ENCODE measurements at regions not wholly inside any gene's neighbourhood (a gene's known extent, or its start where the extent isn't known, plus 50 kb on each side); places are given as distances from the start of the nearest gene placed in this dataset.

DNA sequence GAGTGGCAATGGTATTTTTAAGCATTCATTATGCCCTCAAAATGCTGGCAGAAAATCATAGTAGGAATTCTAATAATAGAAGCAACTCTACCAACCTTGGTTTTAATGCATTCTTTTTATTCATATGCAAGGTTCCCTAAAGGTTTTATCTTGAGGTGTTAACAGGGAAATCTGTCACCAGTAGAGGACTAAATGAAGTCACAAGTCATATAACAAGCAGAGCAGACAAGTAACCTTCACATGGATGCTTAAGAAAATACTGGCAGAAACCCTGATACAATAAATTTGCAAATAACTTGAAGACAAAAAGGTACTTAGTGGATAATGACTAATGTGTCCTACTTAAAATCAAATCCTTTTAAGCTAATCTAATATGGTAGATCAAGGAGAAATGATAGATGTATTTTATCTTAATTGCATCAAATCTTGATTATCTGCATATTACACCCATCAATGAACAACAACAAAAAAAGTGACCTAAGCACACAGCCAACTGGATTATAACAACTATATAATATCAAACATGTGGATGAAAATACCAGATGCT is 73.3 kb downstream of the RFC3 start:
- TF ChIP-seq GATA3 (IDR thresholded peaks at IDR 0.05; ENCODE audit: low read depth, low read length) (no peak), GATA2 (IDR thresholded peaks at IDR 0.05; ENCODE audit: low read depth, low read length) (no peak)

DNA sequence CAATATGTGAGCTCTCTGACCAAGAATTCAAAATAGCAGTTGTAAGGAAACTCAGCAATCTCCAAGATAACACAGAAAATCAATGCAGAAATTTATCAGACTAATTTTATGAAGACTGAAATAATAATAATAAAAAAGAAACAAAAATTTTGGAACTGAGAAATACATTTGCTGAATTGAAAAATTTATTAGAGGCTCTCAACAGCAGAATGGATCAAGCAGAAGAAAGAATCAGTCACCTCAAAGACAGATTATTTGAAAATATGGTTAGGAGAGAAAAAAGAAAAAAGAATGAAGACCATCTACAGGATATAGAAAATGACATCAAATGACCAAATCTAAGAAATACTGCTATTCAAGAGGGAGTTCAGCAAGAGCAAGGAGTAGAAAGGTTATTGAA is 75.6 kb downstream of the RFC3 start:
- no peak for TF ChIP-seq GATA2 (IDR thresholded peaks at IDR 0.05; ENCODE audit: low read depth, low read length)
- no peak for TF ChIP-seq GATA3 (IDR thresholded peaks at IDR 0.05; ENCODE audit: low read depth, low read length)

GRCh38 chr13:33904431-33904830 is 86.5 kb downstream of the RFC3 start:
- TF ChIP-seq GATA2 (IDR thresholded peaks at IDR 0.05; ENCODE audit: low read depth, low read length) (no peak), GATA3 (IDR thresholded peaks at IDR 0.05; ENCODE audit: low read depth, low read length) (no peak)

DNA sequence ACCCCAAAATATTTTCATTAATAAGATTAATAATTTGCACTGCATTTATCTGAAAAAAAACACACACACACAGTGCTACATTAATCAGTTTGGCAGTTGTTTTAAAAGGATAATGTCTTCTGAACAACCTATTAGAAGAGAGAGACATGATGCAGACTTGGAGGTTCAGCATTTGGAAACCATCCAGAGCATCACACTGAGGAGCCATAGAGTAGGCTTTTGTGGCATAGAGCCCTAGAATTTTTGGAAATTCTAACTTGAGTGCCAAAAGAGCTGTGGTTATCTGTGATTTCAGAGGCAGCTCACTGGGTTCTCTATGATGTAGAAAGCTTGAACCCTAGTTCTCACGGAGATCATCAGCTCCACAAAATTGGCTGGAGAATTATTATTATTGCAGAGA is 90.2 kb downstream of the RFC3 start:
- TF ChIP-seq GATA3 (IDR thresholded peaks at IDR 0.05; ENCODE audit: low read depth, low read length) (no peak), GATA2 (IDR thresholded peaks at IDR 0.05; ENCODE audit: low read depth, low read length) (no peak)

DNA sequence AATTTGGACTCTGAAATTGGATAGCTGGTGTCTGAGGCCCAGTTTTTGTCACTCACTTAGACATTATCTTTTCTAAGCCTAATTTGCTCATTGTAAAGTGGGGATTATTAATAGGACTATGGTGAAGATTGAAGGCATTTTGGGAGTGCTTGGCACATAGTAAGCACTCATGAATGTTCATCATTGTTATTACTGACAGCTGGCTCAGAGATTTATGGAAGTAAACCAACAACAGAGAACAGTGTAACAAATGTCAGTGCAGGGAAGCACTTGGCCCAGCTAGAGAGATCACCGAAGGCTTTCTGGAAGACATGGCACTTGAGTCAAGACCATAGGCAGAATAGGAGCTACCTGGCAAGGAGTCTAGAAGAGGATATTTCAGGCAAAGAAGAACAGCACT is 92.3 kb downstream of the RFC3 start:
- no peak for TF ChIP-seq GATA2 (IDR thresholded peaks at IDR 0.05; ENCODE audit: low read depth, low read length)
- no peak for TF ChIP-seq GATA3 (IDR thresholded peaks at IDR 0.05; ENCODE audit: low read depth, low read length)

DNA sequence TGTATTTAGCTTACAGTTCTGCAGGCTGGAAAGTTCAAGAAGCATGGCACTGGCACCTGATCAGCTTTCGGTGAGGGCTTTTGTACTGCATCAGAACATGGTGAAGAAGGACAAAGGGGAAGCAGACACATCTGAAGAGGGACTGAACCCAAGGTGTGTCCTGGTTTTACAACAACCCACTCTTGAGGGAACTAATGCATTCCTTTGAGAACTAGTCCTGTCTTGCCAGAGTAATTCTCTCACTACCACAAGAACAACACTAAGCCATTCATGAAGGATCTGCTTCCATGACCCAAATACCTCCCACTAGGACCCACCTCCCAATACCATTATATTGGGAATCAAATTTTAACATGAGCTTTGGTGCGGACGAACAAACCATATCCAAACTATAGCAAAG is 93.6 kb downstream of the RFC3 start:
- TF ChIP-seq GATA3 (IDR thresholded peaks at IDR 0.05; ENCODE audit: low read depth, low read length) (no peak), GATA2 (IDR thresholded peaks at IDR 0.05; ENCODE audit: low read depth, low read length) (no peak)

DNA sequence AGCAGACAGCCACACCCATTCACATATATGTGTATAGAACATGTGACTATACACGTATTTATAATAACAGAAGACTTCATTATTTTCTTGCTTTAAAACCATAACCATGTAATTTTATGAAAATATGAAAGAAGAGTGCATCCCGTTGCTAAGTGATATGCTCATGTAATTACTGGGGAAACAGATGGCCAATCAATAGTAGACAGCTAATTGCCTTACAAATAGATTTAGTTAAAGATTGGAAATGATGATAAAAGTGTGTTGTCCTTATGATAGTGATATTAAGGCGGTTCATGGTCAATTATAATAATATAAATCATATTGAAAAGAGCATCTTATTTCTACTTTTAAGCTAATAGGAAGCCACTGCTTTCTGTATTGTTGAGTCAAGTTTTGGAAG is 95.9 kb downstream of the RFC3 start:
- TF ChIP-seq GATA2 (IDR thresholded peaks at IDR 0.05; ENCODE audit: low read depth, low read length) (no peak), GATA3 (IDR thresholded peaks at IDR 0.05; ENCODE audit: low read depth, low read length) (no peak)

GRCh38 chr13:33917190-33917589 is 99.2 kb downstream of the RFC3 start:
- TF ChIP-seq GATA3 (IDR thresholded peaks at IDR 0.05; ENCODE audit: low read depth, low read length): no peak
- TF ChIP-seq GATA2 (IDR thresholded peaks at IDR 0.05; ENCODE audit: low read depth, low read length): no peak

DNA sequence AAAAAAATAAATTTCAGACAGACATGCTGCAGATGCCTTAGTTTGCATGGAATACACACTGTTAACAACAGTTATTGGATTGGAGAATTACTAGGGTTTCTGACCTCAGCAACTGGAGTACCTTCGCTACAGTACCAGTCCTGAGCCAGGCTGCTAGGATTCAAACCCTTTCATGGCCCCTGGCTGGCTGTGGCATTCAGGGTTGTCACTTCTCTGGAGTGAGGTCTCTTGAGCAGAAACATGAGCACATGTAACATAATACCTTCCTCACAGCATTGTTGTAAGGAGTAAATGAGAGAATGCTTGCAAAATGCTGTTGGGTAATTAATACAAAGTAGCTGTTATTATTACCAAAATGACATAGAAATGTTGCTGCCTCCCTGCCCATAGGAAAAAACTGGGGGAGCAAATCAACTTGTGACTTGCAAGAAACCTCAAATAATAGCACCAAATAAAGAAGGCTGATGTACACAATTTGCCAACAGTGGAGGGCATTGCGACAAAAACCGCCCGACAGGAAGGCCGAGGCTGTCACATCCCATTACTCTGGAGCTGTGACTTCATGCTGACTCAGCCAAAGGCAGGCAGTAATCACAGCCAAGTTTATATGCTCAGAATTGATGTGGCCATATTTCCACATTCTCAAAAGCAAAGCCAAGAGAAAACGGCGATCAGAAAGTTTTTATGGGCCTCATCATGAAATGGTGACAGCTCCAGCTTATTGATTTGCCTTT is 100.4 kb downstream of the RFC3 start:
- TF ChIP-seq GATA3 (IDR thresholded peaks at IDR 0.05; ENCODE audit: low read depth, low read length) (no peak), GATA2 (IDR thresholded peaks at IDR 0.05; ENCODE audit: low read depth, low read length) (no peak)

DNA sequence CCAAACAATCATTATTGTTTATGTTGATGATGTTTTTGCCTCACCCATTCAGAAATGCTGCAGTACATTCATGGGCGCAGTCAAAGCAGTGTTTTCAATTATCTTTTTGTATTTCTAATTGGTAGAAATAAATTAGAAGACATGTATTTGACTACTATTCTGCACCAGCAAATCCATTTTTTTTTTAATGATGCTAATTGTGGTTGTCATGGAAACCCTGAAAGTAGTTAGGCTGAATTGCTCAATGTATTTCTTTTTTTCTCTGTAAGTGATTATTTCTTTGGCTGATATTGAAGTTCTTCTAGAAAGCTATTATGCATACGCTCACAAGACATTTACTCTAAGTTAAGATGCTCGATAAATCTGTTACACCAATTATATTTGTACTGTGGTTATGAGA is 101.2 kb downstream of the RFC3 start:
- TF ChIP-seq GATA3 (IDR thresholded peaks at IDR 0.05; ENCODE audit: low read depth, low read length) (no peak), GATA2 (IDR thresholded peaks at IDR 0.05; ENCODE audit: low read depth, low read length) (no peak)

- TF ChIP-seq GATA2 (IDR thresholded peaks at IDR 0.05; ENCODE audit: low read depth, low read length) (no peak), GATA3 (IDR thresholded peaks at IDR 0.05; ENCODE audit: low read depth, low read length) (no peak)
Measured at GRCh38 chr13:33925563-33925962, 107.6 kb downstream of the RFC3 start.

- TF ChIP-seq GATA3 (IDR thresholded peaks at IDR 0.05; ENCODE audit: low read depth, low read length) (no peak), GATA2 (IDR thresholded peaks at IDR 0.05; ENCODE audit: low read depth, low read length) (no peak)
Measured at GRCh38 chr13:33927315-33927714, 109.4 kb downstream of the RFC3 start.

DNA sequence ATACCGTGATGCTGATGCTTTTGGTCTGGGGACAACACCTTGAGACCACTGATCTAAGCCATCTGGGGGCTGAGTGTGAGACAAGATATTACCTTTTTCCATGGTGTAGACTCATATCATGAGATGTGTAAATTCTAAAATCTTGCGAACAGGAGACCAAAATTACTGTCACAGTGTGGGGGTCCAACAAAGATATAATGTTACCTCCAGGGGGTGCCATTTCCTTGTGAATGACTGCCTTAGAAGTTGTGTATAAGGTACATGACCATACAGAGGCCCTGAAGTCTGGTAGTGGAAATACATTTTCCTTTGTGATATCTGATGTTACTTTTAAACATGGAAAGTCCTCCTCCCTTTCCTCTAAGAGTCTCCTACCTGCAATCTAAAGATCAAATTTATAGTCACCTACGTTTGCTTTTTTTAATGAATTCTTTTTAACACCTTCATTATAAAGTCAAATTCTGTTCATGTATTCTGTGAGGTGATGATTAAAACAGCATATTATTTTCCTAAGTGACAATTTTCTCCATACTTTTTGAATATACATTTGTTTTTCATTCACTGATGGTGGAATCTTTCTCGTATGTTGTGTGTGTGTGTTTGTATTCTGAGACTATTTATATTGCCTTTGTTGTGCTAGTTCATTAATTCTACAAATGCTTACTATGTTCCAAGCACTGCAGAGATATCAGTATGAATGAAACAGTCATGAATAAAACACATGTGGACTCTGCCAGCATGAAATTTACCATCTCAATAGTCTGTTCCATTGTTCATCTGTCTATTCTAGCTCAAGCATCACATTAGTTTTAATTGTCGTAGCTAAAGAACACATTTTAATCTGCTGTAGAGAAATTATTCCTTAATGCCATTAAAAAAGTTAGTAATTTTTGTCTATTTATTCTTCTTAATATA is 113.7 kb downstream of the RFC3 start:
- TF ChIP-seq GATA2 (IDR thresholded peaks at IDR 0.05; ENCODE audit: low read depth, low read length) (no peak), GATA3 (IDR thresholded peaks at IDR 0.05; ENCODE audit: low read depth, low read length) (no peak)

GRCh38 chr13:33932769-33933406 is 114.9 kb downstream of the RFC3 start:
- TF ChIP-seq GATA3 (IDR thresholded peaks at IDR 0.05; ENCODE audit: low read depth, low read length): peak; percentile 99
- TF ChIP-seq GATA2 (IDR thresholded peaks at IDR 0.05; ENCODE audit: low read depth, low read length): peak; percentile 91

Data from SH-SY5Y (cell line).